ENCODE measurements at regions not wholly inside any gene's neighbourhood (a gene's known extent, or its start where the extent isn't known, plus 50 kb on each side); places are given as distances from the start of the nearest gene placed in this dataset.

DNA sequence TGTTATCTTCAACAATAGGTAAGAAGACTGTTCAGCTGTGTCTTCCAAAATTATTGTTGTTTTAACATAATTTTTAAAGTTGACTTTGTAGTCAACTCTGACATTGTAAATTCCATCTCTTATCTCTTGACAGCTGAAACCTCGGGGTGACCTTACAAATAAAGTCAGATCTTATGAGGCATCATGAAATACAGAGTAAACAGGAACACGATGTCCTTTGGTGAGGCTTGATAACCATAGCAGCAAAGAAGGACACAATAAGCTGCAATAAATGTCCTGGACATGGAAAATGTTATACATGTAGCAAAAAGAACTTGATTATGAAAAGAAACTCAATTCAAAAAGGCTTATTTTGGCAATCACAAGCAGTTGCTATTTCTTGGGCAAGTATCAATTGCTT lies 618.9 kb upstream of the SLC39A10 start:
- H3K4me1 ChIP-seq (ENCODE audit: control insufficient read depth in 1 of 2, insufficient read depth in 2 of 2, low read length in 2 of 2) = no peaks in the 10 kb centered on the region
- ATAC-seq (ENCODE audit: low FRiP score) (no peak), DNase-seq (no peak)
- intact Hi-C loops (cut with DNase I) = no loop called here
- no peak overlapping the region for H3K4me3 ChIP-seq (ENCODE audit: low read length in 2 of 2)
- no peaks in the 10 kb centered on the region for H3K36me3 ChIP-seq (ENCODE audit: control insufficient read depth in 1 of 2, insufficient read depth in 2 of 2, low read length in 1 of 2)
- no peaks in the 10 kb centered on the region for H3K27me3 ChIP-seq (ENCODE audit: control insufficient read depth in 1 of 2, insufficient read depth in 2 of 2, low read length in 1 of 2)
- H3K27ac ChIP-seq (ENCODE audit: low read depth in 1 of 2, low read length in 2 of 2) = no peak overlapping the region
- 36 to 42% methylated on average over 2 of the region's 2 CpGs for WGBS, 2 donors
- H3K9me3 ChIP-seq (ENCODE audit: control insufficient read depth, low read length) = no peaks in the 10 kb centered on the region

DNA sequence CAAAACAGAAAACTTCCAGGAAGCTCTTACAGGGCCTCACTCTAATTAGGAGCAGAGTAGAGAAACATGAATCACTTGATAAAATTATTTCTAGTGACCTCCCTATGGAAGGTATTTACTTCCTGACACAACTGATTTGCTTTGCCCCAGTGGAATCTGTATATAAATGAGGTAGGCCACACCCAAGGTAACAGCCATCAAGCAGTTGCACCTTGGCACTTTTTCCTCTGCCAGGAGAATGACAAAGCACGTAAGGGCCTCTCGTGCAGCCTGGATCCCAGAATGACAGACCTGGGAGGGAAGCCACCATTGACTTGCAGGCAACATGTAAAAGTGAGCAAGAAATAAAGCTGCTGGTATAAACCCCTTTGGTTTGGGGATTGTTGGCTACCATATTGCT lies 620.0 kb upstream of the SLC39A10 start:
- ATAC-seq (ENCODE audit: low FRiP score) (no peak), DNase-seq (no peak)
- Histone ChIP-seq H3K27me3 (ENCODE audit: control insufficient read depth in 1 of 2, insufficient read depth in 2 of 2, low read length in 1 of 2) (no peaks in the 10 kb centered on the region), H3K4me1 (ENCODE audit: control insufficient read depth in 1 of 2, insufficient read depth in 2 of 2, low read length in 2 of 2) (no peaks in the 10 kb centered on the region), H3K4me3 (ENCODE audit: low read length in 2 of 2) (no peak overlapping the region), H3K9me3 (ENCODE audit: control insufficient read depth, low read length) (no peaks in the 10 kb centered on the region), H3K27ac (ENCODE audit: low read depth in 1 of 2, low read length in 2 of 2) (no peak overlapping the region), H3K36me3 (ENCODE audit: control insufficient read depth in 1 of 2, insufficient read depth in 2 of 2, low read length in 1 of 2) (no peaks in the 10 kb centered on the region)
- 83 to 84% methylated on average over 2 of the region's 2 CpGs for WGBS, 2 donors
- intact Hi-C loops (cut with DNase I) = no loop called here

DNA sequence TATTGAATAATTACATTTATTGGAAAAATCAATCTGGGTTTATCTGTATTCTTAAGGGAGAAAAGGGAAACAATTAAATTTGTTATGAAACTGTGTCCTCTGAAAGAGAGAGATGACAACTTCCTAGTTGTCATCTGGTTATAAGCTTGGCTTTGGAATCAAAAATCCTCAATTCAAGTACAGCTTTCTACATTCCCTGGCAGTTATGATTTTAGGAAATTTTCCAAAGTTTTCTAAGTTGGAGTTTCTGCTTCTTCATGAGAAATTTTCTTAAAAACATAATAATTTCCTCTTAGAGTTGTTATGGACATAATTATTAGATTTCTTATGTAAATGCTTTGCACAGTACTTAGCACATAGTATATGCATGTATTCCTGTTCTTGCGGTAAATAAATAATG lies 625.6 kb upstream of the SLC39A10 start:
- WGBS, 2 donors = 97% methylated on average over 1 of the region's 1 CpG
- Histone ChIP-seq H3K27me3 (ENCODE audit: control insufficient read depth in 1 of 2, insufficient read depth in 2 of 2, low read length in 1 of 2) (no peaks in the 10 kb centered on the region), H3K9me3 (ENCODE audit: control insufficient read depth, low read length) (no peaks in the 10 kb centered on the region), H3K36me3 (ENCODE audit: control insufficient read depth in 1 of 2, insufficient read depth in 2 of 2, low read length in 1 of 2) (no peaks in the 10 kb centered on the region), H3K27ac (ENCODE audit: low read depth in 1 of 2, low read length in 2 of 2) (no peak overlapping the region), H3K4me3 (ENCODE audit: low read length in 2 of 2) (no peak overlapping the region), H3K4me1 (ENCODE audit: control insufficient read depth in 1 of 2, insufficient read depth in 2 of 2, low read length in 2 of 2) (no peaks in the 10 kb centered on the region)
- DNase-seq (no peak), ATAC-seq (ENCODE audit: low FRiP score) (no peak)
- intact Hi-C loops (cut with DNase I) = no loop called here

DNA sequence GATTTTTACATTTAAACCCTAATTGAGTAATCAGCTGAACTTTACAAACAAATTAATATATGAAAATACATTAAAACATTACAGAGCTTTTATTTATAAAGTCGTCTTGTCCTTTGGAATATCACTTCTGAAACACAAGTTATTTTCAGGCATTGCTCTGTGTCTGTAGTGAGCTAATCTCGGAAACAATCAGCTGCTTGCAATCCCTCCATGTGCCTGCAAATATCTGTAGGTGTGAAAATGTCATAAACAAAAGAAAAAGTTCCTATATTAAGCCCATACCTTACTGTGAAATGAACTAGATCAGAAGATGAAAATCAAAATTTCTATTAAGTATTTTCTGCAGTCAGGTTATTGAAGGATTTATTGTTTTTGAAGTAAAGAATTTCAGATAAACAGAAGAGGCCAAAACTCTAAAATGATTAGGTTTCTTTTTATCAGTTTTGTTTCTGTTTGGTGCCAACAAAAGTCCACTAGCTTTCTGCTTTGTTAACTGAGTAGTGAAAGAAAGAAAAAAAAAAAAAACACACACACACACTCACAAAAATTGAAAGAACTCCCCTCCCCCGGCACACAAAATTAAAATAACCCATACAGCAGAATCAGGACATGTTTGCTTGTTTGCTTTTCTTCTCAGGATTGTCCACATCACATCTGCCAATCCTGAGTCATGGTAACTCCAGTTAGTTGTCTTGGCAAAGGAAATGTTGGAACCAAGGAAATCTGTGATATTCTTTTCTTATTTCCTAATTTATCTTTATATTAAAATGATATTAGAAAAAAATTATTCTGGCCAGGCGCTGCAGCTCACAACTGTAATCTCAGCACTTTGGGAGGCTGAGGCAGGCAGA lies 627.0 kb upstream of the SLC39A10 start:
- ATAC-seq (ENCODE audit: low FRiP score) (no peak), DNase-seq (no peak)

DNA sequence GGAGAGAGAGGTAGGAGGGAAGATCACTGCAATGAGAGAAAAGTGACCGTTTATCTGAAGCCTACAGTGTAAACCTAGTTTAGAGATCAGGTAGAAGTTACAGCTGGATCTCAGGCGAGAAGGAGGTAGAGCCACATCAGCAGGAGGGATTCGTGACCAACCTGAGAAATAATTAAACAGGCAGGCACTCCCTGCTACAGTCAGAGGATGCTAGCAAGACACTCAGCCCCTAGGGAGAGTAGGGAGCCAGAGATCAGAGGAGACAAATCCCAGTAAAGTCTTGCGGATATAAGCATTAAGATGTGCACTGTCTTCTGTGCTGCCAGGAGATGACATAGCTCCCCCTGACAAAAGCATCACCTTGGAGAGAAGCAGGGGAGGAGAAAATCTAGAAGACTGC lies 629.1 kb upstream of the SLC39A10 start:
- no peak for DNase-seq
- no peaks in the 10 kb centered on the region for H3K27me3 ChIP-seq (ENCODE audit: control insufficient read depth in 1 of 2, insufficient read depth in 2 of 2, low read length in 1 of 2)
- no peak for ATAC-seq (ENCODE audit: low FRiP score)
- no peaks in the 10 kb centered on the region for H3K36me3 ChIP-seq (ENCODE audit: control insufficient read depth in 1 of 2, insufficient read depth in 2 of 2, low read length in 1 of 2)
- H3K4me3 ChIP-seq (ENCODE audit: low read length in 2 of 2) = no peak overlapping the region
- intact Hi-C loops (cut with DNase I) = no loop called here
- H3K9me3 ChIP-seq (ENCODE audit: control insufficient read depth, low read length) = no peaks in the 10 kb centered on the region
- no peak overlapping the region for H3K27ac ChIP-seq (ENCODE audit: low read depth in 1 of 2, low read length in 2 of 2)
- 54 to 67% methylated on average over 4 of the region's 4 CpGs for WGBS, 2 donors
- H3K4me1 ChIP-seq (ENCODE audit: control insufficient read depth in 1 of 2, insufficient read depth in 2 of 2, low read length in 2 of 2) = no peaks in the 10 kb centered on the region

More for the DNA sequence above, 627.0 kb upstream of the SLC39A10 start:
- intact Hi-C loops (cut with DNase I) = no loop called here
- Histone ChIP-seq H3K36me3 (ENCODE audit: control insufficient read depth in 1 of 2, insufficient read depth in 2 of 2, low read length in 1 of 2) (no peaks in the 10 kb centered on the region), H3K4me1 (ENCODE audit: control insufficient read depth in 1 of 2, insufficient read depth in 2 of 2, low read length in 2 of 2) (no peaks in the 10 kb centered on the region), H3K27me3 (ENCODE audit: control insufficient read depth in 1 of 2, insufficient read depth in 2 of 2, low read length in 1 of 2) (no peaks in the 10 kb centered on the region), H3K9me3 (ENCODE audit: control insufficient read depth, low read length) (no peaks in the 10 kb centered on the region), H3K4me3 (ENCODE audit: low read length in 2 of 2) (no peak overlapping the region), H3K27ac (ENCODE audit: low read depth in 1 of 2, low read length in 2 of 2) (no peak overlapping the region)
- 62 to 65% methylated on average over 4 of the region's 4 CpGs for WGBS, 2 donors

DNA sequence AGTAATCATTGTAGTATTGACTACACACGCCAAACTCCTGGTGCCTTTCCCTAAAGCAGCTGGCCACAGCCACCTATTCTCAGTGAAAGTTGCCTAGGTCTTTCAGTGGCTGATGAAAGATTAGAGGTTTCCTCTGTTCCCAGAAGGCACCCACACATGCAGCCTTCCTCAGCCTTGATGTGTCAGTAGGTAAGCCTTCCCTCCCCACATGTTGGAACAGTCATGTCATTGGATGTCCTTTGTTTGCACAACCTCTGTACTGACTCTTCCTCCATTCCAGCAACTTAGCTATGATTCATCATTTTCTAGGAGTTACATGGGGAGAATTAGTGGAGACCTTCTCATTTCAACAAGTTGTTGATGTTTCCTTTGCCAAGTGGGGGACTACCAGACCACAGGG lies 630.8 kb upstream of the SLC39A10 start:
- intact Hi-C loops (cut with DNase I) = no loop called here
- no peaks in the 10 kb centered on the region for H3K27me3 ChIP-seq (ENCODE audit: control insufficient read depth in 1 of 2, insufficient read depth in 2 of 2, low read length in 1 of 2)
- no peak overlapping the region for H3K4me3 ChIP-seq (ENCODE audit: low read length in 2 of 2)
- 74 to 84% methylated on average over 1 of the region's 1 CpG for WGBS, 2 donors
- H3K27ac ChIP-seq (ENCODE audit: low read depth in 1 of 2, low read length in 2 of 2) = no peak overlapping the region
- no peaks in the 10 kb centered on the region for H3K9me3 ChIP-seq (ENCODE audit: control insufficient read depth, low read length)
- no peaks in the 10 kb centered on the region for H3K36me3 ChIP-seq (ENCODE audit: control insufficient read depth in 1 of 2, insufficient read depth in 2 of 2, low read length in 1 of 2)
- DNase-seq (no peak), ATAC-seq (ENCODE audit: low FRiP score) (no peak)
- H3K4me1 ChIP-seq (ENCODE audit: control insufficient read depth in 1 of 2, insufficient read depth in 2 of 2, low read length in 2 of 2) = no peaks in the 10 kb centered on the region

DNA sequence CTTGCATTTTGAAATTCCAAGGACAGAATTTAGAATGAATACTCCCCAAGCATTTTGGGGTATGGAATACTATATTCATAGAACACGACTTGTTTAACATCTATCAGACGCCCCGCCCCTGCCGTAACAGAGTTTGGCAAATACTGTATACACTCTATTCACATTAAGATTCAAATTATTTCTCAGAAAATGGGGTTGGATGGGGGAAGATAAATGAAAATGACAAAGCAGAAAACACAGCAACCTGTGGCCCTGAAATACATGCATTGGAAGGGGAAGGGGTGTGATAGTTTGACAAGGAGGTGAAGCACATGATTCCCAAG lies 634.6 kb upstream of the SLC39A10 start:
- Histone ChIP-seq H3K4me1 (ENCODE audit: control insufficient read depth in 1 of 2, insufficient read depth in 2 of 2, low read length in 2 of 2) (no peaks in the 10 kb centered on the region), H3K27me3 (ENCODE audit: control insufficient read depth in 1 of 2, insufficient read depth in 2 of 2, low read length in 1 of 2) (no peaks in the 10 kb centered on the region), H3K9me3 (ENCODE audit: control insufficient read depth, low read length) (no peaks in the 10 kb centered on the region), H3K27ac (ENCODE audit: low read depth in 1 of 2, low read length in 2 of 2) (no peak overlapping the region), H3K4me3 (ENCODE audit: low read length in 2 of 2) (no peak overlapping the region), H3K36me3 (ENCODE audit: control insufficient read depth in 1 of 2, insufficient read depth in 2 of 2, low read length in 1 of 2) (no peaks in the 10 kb centered on the region)
- WGBS, 2 donors = 85 to 86% methylated on average over 4 of the region's 4 CpGs
- peak in 1 of 2 donors; percentile 23 for DNase-seq
- ATAC-seq (ENCODE audit: low FRiP score) = no peak
- intact Hi-C loops (cut with DNase I) = no loop called here

DNA sequence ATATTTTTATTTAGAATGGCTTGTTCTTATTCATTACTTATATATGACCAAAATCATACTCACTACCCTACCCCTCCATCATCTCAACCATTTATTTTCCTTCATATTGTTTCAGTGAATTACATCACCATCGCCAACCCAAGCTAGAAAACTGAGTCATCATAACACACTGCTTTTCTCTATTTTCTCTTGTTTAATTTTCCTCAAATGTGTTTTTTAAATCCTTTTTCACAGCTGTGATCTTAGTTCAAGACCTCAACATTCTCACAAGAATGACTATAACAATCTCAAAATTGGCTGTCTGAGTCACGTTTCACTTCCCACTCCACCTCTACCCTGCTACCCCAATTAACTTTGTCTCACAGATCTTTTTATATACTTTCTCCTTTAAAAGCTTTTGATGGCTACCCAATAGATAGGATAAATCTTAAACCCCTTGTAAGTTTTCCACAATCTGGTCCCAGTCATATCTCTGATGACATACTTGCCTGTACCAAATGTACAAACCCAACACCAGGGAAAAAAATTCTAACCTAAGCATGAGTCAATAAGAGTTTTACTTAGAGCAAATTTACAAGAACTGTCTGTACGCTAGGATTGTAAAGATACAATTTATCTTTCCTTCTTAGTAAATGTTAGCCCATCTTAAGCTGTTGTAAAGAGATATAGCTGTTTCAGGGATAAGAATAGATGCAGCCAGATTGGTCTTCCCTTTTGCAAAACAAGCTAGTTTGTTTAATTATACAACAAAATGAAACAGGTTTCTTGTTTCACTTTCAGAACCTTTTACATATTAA lies 635.1 kb upstream of the SLC39A10 start:
- H3K4me3 ChIP-seq (ENCODE audit: low read length in 2 of 2) = no peak overlapping the region
- no peak overlapping the region for H3K27ac ChIP-seq (ENCODE audit: low read depth in 1 of 2, low read length in 2 of 2)
- no peaks in the 10 kb centered on the region for H3K27me3 ChIP-seq (ENCODE audit: control insufficient read depth in 1 of 2, insufficient read depth in 2 of 2, low read length in 1 of 2)
- ATAC-seq (ENCODE audit: low FRiP score) = no peak
- WGBS, 2 donors = 78 to 82% methylated on average over 3 of the region's 3 CpGs
- H3K9me3 ChIP-seq (ENCODE audit: control insufficient read depth, low read length) = no peaks in the 10 kb centered on the region
- H3K36me3 ChIP-seq (ENCODE audit: control insufficient read depth in 1 of 2, insufficient read depth in 2 of 2, low read length in 1 of 2) = no peaks in the 10 kb centered on the region
- no peaks in the 10 kb centered on the region for H3K4me1 ChIP-seq (ENCODE audit: control insufficient read depth in 1 of 2, insufficient read depth in 2 of 2, low read length in 2 of 2)
- DNase-seq = no peak
- intact Hi-C loops (cut with DNase I) = no loop called here

DNA sequence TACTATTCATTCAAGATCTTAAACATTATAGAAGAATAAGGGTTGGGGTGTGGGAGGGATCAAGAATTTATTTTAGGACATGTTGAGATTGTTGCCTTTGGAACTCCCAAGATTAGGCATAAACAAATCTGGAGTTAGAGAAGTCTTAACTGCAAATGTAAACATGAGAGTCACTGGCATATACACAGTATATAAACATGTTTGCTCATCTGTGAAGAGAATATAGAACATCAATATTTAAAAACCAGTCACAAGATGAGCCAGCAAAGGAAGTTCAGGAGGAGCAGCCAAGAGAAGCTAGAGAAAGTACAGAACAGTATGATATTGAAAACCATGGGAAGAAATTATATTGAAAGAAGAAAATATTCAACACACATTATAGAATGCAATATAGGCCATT lies 638.6 kb upstream of the SLC39A10 start:
- no peaks in the 10 kb centered on the region for H3K9me3 ChIP-seq (ENCODE audit: control insufficient read depth, low read length)
- no peak for ATAC-seq (ENCODE audit: low FRiP score)

More for the DNA sequence above, 638.6 kb upstream of the SLC39A10 start:
- Histone ChIP-seq H3K4me1 (ENCODE audit: control insufficient read depth in 1 of 2, insufficient read depth in 2 of 2, low read length in 2 of 2) (no peaks in the 10 kb centered on the region), H3K27me3 (ENCODE audit: control insufficient read depth in 1 of 2, insufficient read depth in 2 of 2, low read length in 1 of 2) (no peaks in the 10 kb centered on the region), H3K4me3 (ENCODE audit: low read length in 2 of 2) (no peak overlapping the region), H3K27ac (ENCODE audit: low read depth in 1 of 2, low read length in 2 of 2) (no peak overlapping the region), H3K36me3 (ENCODE audit: control insufficient read depth in 1 of 2, insufficient read depth in 2 of 2, low read length in 1 of 2) (no peaks in the 10 kb centered on the region)
- no peak for DNase-seq
- intact Hi-C loops (cut with DNase I) = no loop called here

Data from aorta (tissue), 5 donors.